GM21447 (cell line): ENCODE measurements at regions not wholly inside any gene's neighbourhood (a gene's known extent, or its start where the extent isn't known, plus 50 kb on each side); places are given as distances from the start of the nearest gene placed in this dataset.
"Not testable (repeated sequence)": the region's sequence is repeated elsewhere in the genome, so short reads cannot be mapped to it uniquely, and the experiment has no call there.

ENCODE experiments used
- ATAC-seq: cut with Tn5 transposase; IDR thresholded peaks from one replicate; pipeline ENCODE4 v1.9.1; 2021; ENCODE audit not compliant: unreplicated experiment

- no peak for ATAC-seq
These were observed 56.0 kb upstream of the LRPPRC start for GRCh38 chr2:44051593-44052347.

DNA sequence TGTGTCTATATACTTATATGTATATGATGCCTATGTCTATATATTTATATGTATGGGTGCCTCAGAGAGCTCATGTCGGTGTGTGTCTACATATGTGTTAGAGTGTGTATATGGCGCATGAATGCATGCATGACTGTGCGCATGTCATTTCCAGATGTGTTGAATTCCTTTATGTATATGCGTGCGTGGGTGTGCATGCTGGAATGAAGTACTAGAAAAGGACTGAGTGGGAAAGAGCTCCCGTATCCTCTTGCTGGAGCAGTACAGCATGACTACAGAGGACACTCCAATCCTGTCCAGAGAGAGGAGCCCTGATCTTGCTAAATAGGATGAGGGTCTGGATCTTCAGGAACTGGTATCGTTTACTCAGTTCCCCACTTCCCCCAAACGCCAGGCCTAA, 56.8 kb upstream of the LRPPRC start:
- ATAC-seq: no peak

DNA sequence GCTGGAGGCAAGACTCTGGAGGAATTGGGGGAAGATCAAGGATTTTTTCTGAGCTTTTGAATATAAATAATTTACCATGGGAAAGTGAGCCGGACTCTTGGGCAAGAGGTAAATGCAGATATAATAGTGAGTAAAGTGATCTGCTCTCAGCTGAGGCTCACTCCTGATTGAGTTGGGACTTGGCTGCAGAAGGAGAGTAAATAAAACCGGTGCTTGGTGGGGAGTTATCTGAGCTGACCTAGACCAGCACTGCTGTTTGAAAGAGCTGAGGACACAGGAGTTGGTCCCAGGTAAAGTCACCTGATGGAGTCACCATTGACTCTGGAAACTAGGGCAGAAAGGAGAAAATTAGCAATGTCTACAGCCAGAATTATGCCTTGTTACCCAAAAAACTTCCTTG, 57.3 kb upstream of the LRPPRC start:
- ATAC-seq: no peak

- ATAC-seq: no peak
These were observed 57.7 kb upstream of the LRPPRC start for GRCh38 chr2:44053456-44053855.

- no peak for ATAC-seq
These were observed 59.4 kb upstream of the LRPPRC start for GRCh38 chr2:44055229-44055628.

DNA sequence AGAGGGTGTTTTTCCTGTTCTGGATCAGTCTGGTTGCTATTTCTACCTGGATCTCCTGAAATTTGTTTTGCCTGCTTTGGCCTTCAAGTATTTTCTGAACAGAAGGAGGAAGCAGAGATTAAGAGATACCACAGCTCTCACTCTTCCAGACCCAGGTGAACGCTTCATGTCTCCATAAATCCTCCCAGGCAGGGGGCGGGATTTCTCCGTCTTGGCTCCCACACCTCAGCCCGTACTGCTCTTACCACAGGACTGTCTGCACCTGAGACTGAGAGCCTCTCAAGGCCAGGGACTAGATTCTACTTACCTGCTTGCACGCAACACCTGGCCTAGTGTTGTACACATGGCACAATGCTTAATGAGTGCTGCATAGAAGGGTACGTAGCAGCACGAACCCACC, 59.9 kb upstream of the LRPPRC start:
- no peak for ATAC-seq

- no peak for ATAC-seq
These were observed 61.2 kb upstream of the LRPPRC start for GRCh38 chr2:44056947-44057346.

DNA sequence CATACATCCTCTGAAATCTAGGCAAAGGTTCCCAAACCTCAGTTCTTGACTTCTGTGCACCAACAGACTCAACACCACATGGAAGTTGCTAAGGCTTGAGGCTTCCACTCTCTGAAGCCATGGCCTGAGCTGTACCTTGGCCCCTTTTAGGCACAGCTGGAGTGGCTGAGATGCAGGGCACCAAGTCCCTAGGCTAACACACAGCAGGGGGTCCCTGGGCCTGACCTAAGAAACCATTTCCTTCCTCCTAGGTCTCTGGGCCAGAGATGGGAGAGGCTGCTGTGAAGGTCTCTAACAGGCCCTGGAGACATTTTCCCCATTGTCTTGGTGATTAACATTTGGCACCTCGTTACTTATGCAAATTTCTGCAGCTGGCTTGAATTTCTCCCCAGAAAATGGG, 64.5 kb upstream of the LRPPRC start:
- ATAC-seq: not testable (repeated sequence)

DNA sequence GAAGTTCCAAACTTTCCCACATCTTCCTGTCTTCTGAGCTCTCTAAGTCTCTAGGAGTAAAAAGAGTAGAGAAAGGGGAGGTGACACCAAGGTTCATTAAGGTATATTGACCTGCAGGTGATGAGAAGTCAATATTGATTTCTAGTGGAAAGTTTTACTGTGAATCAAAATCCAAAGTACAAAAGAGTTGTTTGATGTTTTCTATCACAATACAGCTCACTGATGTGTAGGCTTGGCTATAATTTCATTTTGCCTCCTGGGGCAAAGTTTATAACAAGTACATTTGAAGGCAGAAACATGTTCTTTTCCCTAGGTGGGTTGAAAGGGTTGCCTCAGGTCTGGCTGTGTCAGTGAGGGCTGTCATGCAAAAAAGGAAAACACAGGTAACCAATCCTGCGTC, 65.2 kb upstream of the LRPPRC start:
- no peak for ATAC-seq

- ATAC-seq: no peak
These were observed 65.7 kb upstream of the LRPPRC start for GRCh38 chr2:44061469-44061868.

- no peak for ATAC-seq
These were observed 66.1 kb upstream of the LRPPRC start for GRCh38 chr2:44061876-44062275.

DNA sequence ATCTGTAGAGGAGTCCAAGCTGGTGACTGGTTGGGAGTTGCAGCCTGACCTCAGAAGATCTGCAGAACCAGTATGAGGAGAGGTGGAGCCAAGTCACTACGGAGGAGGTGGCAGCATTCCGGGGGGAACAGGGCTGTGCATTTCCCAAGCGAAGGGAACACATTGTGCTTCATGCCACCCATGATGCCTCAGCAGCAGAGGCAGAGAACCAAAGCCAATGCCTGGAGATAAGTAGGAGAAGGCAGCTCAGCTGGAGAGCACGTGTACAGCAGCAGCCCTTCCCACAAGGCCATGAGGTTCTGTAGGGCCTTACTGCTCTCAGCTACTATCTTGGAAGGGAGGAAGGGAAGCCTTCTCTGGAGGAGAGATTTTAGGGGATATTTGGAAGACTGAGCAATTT, 67.2 kb upstream of the LRPPRC start:
- no peak for ATAC-seq

- ATAC-seq: not testable (repeated sequence)
These were observed 68.5 kb upstream of the LRPPRC start for GRCh38 chr2:44064281-44064680.

DNA sequence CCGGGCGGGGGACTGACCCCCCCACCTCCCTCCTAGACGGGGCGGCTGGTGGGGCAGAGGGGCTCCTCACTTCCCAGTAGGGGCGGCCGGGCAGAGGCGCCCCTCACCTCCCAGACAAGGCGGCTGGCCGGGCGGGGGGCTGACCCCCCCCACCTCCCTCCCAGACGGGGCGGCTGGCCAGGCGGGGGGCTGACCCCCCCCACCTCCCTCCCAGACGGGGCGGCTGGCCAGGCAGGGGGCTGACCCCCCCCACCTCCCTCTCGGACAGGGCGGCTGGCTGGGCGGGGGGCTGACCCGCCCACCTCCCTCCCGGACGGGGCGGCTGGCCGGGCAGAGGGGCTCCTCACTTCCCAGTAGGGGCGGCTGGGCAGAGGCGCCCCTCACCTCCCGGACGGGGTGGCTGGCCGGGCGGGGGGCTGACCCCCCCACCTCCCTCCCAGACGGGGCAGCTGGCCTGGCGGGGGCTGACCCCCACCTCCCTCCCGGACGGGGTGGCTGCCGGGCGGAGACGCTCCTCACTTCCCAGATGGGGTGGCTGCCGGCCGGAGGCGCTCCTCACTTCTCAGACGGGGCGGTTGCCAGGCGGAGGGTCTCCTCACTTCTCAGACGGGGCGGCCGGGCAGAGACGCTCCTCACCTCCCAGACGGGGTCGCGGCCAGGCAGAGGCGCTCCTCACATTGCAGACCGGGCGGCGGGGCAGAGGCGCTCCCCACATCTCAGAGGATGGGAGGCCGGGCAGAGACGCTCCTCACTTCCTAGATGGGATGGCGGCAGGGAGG, 71.4 kb upstream of the LRPPRC start:
- not testable (repeated sequence) for ATAC-seq

DNA sequence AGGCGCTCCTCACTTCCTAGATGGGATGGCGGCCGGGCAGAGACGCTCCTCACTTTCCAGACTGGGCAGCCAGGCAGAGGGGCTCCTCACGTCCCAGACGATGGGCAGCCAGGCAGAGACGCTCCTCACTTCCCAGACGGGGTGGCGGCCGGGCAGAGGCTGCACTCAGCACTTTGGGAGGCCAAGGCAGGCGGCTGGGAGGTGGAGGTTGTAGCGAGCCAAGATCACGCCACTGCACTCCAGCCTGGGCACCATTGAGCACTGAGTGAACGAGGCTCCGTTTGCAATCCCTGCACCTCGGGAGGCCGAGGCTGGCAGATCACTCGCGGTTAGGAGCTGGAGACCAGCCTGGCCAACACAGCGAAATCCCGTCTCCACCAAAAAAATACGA, 72.0 kb upstream of the LRPPRC start:
- not testable (repeated sequence) for ATAC-seq

DNA sequence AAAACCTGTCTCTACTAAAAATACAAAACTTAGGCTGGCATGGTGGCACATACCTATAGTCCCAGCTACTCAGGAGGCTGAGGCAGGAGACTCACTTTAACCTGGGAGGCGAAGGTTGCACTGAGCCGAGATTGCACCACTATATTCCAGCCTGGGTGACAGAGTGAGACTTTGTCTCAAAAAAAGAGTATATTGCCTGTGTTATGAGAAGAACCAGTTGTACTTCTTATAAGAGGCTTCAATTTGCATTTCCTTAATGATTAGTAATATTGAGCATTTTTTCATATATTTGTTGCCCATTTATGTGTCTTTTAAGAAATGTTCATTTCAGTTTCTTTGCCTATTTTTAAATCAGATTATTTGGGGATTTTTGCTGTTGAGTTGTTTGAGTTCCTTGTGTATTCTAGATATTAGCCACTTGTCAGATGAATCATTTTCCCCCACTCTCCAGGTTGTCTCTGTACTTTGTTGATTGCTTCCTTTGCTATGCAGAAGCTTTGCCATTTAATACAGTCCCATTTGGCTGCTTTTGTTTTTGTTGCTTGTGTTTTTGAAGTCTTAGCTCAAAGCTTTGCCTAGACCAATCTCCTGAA, 75.8 kb upstream of the LRPPRC start:
- no peak for ATAC-seq

DNA sequence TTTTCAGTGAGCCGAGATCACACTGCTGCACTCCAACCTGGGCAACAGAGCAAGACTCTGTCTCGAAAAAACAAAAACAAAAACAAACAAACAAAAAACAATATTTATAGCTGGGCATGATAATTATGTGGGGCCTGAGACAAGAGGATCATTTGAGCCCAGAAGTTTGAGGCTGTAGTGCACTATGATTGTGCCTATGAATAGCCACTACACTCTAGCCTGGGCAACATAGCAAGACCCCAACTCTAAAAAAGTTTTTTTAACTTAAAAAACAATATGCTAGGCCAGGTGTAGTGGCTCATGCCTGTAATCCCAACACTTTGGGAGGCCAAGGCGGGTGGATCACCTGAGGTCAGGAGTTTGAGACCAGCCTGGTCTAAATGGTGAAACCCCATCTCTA, 77.9 kb upstream of the LRPPRC start:
- not testable (repeated sequence) for ATAC-seq

DNA sequence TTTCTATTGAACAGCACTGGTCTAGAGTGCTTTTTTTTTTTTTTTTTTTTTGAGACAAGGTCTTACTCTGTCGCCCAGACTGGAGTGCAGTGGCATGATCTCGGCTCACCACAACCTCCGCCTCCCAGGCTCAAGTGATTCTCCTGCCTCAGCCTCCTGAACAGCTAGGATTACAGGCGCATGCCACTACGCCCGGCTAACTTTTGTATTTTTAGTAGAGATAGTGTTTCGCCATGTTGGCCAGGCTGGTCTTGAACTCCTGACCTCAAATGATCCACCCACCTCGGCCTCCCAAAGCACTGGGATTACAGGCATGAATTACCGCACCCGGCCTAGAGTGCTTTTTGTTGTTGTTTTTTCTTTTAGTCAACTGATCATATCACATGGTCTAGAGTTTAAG, 79.0 kb upstream of the LRPPRC start:
- ATAC-seq: not testable (repeated sequence)

GRCh38 chr2:44075541-44075940, 79.8 kb upstream of the LRPPRC start:
- no peak for ATAC-seq

- no peak for ATAC-seq
These were observed 82.2 kb upstream of the LRPPRC start for GRCh38 chr2:44077942-44078511.

- no peak for ATAC-seq
These were observed 83.9 kb upstream of the LRPPRC start for GRCh38 chr2:44079686-44080085.

GRCh38 chr2:44083054-44083453, 85.6 kb upstream of the PPM1B start:
- ATAC-seq: no peak
